ENCODE measurements at regions not wholly inside any gene's neighbourhood (a gene's known extent, or its start where the extent isn't known, plus 50 kb on each side); places are given as distances from the start of the nearest gene placed in this dataset.

- TF ChIP-seq CTCF (conservative IDR thresholded peaks at IDR 0.05) (no peak), EZH2 (IDR thresholded peaks at IDR 0.05; ENCODE audit: low read depth) (no peak)
These were observed 347.8 kb upstream of the C2CD4B start for GRCh38 chr15:62512904-62513303.
